ENCODE measurements at regions not wholly inside any gene's neighbourhood (a gene's known extent, or its start where the extent isn't known, plus 50 kb on each side); places are given as distances from the start of the nearest gene placed in this dataset.
"Not testable (repeated sequence)": the region's sequence is repeated elsewhere in the genome, so short reads cannot be mapped to it uniquely, and the experiment has no call there.

DNA sequence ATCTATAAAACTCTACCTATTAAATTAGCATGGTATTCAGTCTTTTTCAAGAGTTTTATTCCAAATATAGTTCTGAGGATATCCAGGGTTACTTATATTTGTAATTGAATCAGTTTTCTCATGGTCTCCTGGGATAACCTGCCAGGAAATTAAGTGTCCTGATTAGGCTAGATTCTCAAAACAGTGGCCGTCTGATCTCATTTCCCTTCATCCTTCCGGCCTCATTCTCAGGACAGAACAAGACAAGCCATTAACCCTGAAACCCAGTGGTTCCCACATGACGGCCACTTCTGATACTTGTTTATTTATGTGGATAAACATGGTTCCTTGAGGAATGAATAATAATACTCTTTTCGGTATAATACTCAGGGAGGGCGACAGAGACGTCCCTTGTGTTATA, 417.6 kb upstream of the POT1 start:
- Histone ChIP-seq H3K4me3 (no peak overlapping the region), H3K27ac (no peak overlapping the region)

DNA sequence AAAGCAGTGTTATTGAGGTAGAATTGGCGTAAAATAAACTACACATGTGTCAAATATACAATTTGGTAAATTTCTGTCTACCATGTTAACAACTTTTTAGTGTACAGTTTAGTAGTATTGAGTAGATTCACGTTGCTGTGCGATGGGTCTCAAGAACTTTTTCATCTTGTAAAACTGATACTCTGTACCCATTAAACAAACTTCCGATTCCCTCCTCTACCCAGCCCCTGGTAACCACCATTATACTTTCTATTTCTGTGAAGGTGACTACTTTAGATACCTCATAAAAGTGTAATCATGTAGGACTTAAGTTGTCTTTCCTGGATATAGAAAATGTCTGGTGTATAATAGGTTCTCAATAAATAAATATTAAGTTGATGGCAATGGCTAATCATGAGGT, 408.5 kb upstream of the POT1 start:
- Histone ChIP-seq H3K4me3 (no peak overlapping the region), H3K27ac (no peak overlapping the region)

DNA sequence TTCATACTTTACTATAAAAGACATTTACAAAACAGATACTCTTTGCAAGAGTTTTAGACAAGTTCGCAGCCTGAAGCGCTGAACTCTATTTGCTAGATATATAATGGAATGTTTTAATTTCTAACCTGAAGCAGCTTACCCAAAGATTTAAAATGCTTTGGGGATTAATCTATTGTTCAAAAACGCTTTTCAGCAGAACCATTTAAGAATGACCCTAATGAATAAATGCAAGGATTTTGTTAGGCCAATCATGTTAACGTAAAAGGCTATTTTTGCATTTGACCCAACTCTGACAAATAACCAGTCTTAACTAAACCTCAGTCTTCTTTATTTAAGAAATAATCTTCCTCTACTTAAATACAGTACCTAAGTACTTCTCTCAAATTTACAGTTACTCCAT, 406.7 kb upstream of the POT1 start:
- no peak overlapping the region for H3K4me3 ChIP-seq
- H3K27ac ChIP-seq = no peak overlapping the region

DNA sequence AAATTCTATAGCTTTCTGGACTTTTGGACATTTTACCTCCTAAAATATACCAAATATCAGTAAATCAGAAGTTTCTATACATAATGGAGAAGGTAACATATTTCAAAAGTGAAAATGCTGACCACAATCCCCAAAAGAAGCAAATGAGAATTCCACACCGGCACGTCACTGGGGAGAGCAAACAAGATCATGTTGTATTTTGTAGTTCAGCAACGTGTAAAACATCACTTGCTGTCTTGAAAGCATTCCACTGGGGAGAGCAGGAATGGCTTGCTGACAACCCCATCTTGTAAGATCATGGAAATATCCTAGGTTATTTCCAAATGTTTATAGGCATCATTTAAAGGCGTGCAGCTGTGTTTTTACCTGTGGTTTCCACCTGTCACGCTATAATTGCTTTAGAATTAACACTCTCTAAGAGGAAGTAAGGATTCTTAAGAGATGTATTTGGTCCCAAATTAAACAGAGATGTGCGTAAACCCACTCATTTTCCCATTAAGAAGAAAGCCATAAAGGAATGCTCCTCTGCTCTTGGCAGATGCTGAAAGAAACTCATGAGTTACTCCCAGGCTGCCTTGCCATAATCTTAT, 397.1 kb upstream of the POT1 start:
- no peak overlapping the region for H3K4me3 ChIP-seq
- no peak overlapping the region for H3K27ac ChIP-seq

DNA sequence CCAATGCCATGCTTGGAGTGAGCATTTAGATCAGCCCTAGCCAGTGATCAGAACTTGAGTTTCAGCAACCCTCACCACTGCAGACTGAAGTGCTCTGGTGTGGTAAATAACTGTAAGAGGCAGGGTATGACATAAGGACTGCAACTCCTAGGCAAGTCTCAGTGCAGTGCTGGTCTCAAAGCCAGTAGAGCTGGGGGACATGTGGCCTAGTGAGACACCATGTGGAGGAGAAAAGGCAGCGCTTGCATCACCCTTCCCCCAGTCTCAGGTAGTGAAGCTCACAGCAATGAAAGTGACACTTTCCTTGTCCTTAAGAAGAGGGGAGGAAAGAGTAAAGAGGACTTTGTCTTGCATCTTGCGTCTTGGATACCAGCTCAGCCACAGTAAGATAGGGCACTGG, 386.8 kb upstream of the POT1 start:
- Histone ChIP-seq H3K27ac (no peak overlapping the region), H3K4me3 (no peak overlapping the region)

DNA sequence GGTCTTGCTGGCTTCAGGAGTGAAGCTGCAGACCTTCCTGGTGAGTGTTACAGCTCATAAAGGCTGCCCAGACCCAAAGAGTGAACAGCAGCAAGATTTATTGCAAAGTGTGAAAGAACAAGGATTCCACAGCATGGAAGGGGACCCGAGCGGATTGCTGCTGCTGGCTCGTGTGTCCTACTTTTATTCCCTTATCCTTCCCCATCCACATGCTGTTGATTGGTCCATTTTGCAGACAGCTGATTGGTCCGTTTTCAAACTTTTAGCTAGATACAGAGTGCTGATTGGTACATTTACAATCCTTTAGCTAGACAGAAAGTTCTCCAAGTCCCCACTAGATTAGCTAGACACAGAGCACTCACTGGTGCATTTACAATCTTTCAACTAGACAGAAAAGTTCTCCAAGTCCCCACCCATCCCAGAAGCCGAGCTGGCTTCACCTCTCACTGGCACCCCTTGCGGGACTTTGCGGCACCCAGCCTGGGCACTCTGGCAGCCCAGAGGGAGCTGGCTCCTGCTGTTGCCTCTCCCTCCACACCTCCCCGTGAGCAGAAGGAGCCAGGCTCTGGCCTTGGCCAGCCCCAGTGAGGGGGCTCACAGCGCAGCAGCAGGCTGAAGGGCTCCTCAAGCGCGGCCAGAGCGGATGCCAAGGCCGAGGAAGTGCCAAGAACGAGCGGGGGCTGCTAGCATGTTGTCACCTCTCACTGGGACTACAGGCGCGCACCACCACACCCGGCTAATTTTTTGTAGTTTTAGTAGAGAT, 369.6 kb upstream of the POT1 start:
- no peak overlapping the region for H3K4me3 ChIP-seq
- H3K27ac ChIP-seq = no peak overlapping the region

DNA sequence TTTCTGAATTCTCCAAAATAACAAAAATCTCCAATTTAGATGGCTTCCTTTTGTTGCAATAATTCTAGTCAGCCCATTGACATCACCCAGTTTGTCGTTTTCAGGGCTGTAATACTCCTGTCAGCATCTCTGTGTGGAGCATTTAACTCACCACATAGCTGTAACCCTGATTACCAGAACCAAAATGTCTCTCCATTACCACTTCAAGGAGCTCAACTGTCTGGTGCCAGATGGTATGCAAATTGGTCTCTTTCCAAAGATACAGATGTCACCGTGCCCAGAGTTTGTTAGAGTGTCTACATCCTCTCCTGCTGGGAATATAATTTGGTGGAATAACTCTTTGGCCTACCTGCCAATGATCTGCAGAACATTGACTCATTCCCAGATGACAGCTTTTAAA, 350.3 kb upstream of the POT1 start:
- no peak overlapping the region for H3K27ac ChIP-seq

DNA sequence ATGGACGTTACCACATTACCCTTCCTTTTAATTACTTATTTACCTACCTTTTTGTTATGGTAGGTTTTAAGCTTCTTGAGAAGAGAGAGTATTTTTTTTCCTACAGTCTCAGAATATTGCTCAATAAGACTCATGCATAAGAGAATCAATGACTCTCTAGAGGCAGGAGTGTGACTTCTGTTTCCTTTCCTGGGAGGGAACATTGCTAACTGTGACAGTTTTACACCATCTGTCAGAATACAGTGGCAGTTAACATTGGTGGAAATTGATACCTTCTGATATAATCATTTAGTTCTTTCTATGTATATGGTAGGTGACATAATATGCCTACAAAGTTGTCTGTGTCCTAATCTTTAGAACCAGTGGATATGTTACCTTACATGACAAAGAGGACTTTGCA, 348.7 kb upstream of the POT1 start:
- Histone ChIP-seq H3K4me3 (no peak overlapping the region), H3K27ac (no peak overlapping the region)

More for the DNA sequence above, 350.3 kb upstream of the POT1 start:
- no peak overlapping the region for H3K4me3 ChIP-seq

DNA sequence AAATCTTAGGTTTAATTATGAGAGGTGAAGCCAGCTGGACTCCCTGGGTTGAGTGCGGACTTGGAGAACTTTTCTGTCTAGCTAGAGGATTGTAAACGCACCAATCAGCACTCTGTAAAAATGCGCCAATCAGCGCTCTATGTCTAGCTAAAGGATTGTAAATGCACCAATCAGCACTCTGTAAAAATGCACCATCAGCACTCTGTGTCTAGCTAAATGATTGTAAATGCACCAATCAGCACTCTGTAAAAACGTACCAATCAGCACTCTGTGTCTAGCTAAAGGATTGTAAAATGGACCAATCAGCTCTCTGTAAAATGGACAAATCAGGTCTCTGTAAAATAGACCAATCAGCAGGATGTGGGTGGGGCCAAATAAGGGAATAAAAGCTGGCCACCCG, 345.1 kb upstream of the POT1 start:
- H3K27ac ChIP-seq, H3K4me3 ChIP-seq: not testable (repeated sequence)

DNA sequence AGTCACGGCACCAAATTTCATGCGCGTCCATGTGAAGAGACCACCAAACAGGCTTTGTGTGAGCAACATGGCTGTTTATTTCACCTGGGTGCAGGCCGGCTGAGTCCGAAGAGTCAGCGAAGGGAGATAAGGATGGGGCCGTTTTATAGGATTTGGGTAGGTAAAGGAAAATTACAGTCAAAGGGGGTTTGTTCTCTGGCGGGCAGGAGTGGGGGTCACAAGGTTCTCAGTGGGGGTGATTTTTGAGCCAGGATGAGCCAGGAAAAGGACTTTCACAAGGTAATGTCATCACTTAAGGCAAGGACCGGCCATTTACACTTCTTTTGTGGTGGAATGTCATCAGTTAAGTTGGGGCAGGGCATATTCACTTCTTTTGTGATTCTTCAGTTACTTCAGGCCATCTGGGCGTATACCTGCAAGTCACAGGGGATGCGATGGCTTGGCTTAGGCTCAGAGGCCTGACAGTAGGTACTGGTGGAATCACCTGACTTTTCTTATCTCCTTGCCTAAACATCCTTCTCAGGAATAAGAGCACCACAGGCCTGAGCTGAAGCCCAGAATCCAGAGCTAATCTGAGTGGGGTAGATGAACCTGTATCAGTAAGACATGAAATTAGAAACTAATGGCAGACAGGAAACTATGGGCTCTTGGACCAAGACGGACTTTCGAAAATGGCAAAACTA, 334.7 kb upstream of the POT1 start:
- not testable (repeated sequence) for H3K4me3 ChIP-seq, H3K27ac ChIP-seq

DNA sequence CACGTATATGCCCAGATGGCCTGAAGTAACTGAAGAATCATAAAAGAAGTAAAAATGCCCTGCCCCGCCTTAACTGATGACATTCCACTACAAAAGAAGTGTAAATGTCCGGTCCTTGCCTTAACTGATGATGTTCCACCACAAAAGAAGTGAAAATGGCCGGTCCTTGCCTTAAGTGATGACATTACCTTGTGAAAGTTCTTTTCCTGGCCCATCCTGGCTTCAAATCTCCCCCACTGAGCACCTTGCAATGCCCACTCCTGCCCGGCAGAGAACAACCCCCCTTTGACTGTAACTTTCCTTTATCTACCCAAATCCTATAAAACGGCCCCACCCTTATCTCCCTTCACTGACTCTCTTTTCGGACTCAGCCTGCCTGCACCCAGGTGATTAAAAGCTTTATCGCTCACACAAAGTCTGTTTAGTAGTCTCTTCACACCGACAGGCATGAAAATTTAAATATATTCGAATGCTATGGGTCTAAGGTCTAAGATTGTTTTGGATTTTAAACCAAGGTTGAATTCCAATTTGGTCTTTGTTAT, 329.3 kb upstream of the POT1 start:
- not testable (repeated sequence) for H3K27ac ChIP-seq, H3K4me3 ChIP-seq

DNA sequence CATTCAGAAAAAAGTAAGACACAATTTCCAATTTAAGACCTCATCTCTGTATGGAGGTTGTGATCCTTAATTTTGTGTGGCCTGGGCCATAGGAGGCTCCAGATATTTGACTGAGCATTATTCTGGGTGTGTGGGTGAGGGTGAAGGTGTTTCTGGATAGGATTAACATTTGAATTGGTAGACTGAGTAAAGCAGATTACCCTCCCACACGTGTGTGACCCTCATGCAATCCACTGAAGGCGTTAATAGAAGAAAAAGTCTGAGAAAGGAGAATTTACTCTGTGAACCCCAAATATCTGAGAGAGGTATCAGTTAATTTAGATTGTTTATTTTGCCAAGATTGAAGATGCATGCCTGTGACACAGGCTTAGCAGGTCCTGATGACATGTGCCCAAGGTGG, 328.0 kb upstream of the POT1 start:
- H3K4me3 ChIP-seq = no peak overlapping the region
- no peak overlapping the region for H3K27ac ChIP-seq

DNA sequence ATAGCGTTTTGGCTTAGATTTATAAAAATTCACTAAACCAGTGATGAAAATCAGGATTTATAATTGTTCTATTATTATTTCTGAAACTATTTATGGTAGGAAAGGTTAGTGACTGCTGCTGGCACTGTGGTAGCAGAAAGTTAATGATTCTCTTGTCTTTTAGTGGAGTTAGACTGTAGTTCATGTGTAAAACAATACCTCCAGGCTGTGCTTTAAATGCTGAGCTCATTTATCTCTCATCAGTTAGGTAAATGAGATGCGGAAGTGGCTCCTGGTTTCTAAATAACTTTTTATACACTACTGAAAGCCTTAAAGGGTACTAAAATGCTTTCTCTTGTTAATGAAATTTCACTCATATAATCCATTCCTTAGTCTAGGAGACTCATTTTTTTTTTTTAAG, 326.8 kb upstream of the POT1 start:
- no peak overlapping the region for H3K4me3 ChIP-seq
- no peak overlapping the region for H3K27ac ChIP-seq

DNA sequence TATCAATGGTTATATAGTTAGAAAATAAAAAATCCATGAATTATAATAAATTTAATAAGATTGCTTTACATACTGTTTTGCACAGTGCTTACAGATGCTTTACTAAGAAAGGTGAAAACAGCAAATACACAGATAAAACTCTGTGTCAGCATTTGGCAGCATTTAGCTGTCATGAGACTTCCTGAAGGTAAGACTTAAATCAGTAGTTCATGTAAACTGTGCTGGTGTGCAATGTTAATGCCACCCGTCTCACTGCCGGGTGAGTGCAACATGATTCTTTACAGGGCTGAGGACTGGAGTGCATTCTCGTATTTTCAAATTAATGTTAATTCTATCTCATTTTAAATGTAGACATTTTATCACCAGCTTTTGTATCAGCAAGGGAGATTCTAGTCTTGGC, 326.2 kb upstream of the POT1 start:
- Histone ChIP-seq H3K4me3 (no peak overlapping the region), H3K27ac (no peak overlapping the region)

DNA sequence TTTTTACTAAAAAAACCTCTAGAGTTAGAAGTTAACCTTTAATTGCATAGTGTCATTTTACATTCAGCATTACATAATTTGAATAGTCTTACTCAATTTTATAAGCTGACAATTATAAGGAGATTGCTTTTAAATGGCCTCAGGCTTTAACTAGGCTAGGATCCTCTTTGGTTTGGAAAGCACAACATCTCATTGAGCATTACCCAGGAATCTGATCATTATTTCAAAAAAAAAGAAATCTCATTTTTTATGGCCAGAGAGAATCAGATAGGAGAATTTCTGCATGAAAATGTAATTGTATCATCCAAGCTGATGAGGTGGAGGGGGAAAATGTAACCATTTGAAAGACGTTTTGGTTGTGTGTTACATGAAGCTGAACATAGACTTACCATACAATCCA, 324.9 kb upstream of the POT1 start:
- Histone ChIP-seq H3K4me3 (no peak overlapping the region), H3K27ac (no peak overlapping the region)

DNA sequence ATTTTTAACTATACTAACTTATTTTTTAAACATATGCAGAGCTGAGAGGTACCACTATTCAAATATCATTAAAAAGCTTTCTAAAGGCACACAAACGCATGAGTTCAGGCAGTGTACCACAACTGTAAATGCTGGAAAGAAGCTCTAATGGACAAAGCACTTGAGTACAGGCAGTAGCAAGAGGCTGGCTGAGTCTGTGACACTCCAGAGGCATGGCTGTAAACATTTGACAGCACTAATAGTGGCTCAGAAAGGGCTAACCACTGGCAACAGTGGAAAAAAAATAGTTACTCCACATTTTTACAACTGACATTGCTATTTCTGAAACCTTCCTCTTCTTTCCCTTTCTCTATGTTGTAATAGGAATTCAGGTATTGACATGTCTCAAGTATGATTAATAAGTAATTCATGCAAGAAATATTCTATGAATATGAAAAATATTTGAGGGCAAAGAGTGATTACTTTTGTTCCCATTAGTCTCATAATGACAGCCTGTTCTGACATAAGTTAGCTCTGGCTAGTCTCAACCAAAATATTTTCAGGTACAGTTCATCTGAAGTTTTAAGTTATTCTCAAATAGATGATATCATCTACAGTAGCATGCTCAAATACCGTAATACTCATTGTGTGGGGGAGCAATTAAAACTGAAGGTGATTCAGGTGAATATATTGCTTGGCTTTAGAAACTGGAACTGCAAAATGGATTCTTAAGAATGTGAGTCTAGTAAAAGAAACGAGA, 324.0 kb upstream of the POT1 start:
- no peak overlapping the region for H3K4me3 ChIP-seq
- no peak overlapping the region for H3K27ac ChIP-seq

DNA sequence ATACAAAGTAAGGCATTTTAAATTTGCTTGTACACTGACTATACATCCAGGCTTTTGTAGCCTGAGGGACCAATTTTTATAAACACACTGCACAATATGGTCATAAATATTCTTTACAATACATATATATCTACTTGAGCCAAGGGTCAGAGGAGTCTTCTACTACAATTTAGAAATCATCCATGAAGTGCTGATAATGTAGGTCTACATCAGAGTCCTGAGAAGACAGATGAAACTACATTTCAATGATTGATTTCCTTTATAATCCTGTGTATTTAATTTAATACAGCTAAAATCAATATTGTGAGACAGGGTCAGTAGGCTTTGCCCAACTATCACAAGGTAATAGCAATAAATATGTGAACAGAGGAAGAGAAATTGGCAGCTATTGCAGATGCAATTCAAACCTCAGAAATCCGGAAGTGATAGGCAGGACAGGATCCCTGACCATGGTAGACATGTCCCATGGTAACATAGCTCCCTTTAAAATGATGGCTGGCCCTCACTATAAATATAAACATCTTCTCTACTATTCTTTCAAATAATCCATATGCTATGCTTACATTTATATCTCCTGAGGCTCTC, 318.0 kb upstream of the POT1 start:
- Histone ChIP-seq H3K4me3 (no peak overlapping the region), H3K27ac (no peak overlapping the region)

DNA sequence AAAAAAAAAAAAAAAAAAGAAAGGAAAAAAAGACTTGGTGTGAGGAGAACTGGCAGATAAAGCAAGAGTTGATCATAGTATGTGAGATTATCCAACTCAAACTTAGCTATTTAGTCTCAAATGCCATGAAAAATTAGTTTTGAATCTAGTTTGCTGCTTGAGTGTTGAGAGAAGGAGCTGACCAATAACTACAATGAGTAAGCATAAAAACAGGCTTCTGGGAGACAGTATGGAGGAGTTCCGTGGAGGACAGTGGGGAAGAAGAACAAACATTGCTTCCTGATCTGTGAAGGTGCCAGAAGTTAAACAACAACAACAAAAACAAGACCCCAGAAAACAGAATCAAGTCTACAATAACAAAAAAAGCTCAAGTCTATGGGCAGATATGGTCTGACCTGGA, 317.1 kb upstream of the POT1 start:
- Histone ChIP-seq H3K4me3 (no peak overlapping the region), H3K27ac (no peak overlapping the region)

DNA sequence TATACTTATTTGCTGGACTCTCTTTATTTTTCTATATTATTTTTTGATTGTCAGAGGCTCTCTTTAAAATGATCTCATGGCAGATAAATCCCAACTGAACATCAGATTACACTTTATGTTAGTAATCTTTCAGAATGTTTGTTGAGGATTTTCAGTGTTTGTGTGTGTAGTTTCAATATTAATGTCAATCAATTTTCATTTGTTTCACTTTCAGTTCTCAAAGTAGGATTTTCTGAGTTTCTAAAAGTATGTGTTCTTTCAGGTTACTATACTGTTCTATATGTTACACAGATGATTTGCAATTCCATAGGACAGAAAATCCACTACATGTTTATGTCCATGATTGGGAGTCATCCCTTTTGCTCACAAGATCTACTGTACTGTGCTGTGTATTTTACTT, 311.9 kb upstream of the POT1 start:
- Histone ChIP-seq H3K4me3 (no peak overlapping the region), H3K27ac (no peak overlapping the region)

DNA sequence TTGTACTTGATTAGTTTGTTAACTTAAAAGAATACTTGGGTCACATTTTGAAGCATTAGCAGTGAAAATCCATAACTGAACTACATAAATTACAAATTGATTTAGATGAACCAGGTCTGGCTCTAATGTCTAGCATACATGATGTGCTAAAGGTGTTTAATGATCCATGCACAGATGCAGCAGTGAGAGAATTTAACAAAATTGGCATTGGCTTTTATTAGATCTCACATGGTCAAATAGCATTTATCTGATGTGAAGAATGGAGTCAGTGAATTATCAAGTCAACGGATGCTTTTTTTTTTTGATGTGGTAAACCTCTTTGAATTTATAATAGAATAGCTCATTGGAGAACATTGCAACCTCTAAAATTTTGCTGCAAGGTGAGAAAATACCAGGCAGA, 293.0 kb upstream of the POT1 start:
- H3K27ac ChIP-seq = no peak overlapping the region
- H3K4me3 ChIP-seq = no peak overlapping the region

Data from skin epidermis (tissue), 12 donors.